ENCODE measurements at regions not wholly inside any gene's neighbourhood (a gene's known extent, or its start where the extent isn't known, plus 50 kb on each side); places are given as distances from the start of the nearest gene placed in this dataset.

GRCh38 chr20:12453711-12454110 lies 536.0 kb downstream of the BTBD3 start:
- TF ChIP-seq POLR2AphosphoS5 (IDR thresholded peaks at IDR 0.05; ENCODE audit: low read depth), result no peak
- no peak for TF ChIP-seq CTCF (IDR thresholded peaks at IDR 0.05; ENCODE audit: insufficient read depth, low read length)
- no peak for TF ChIP-seq REST (IDR thresholded peaks at IDR 0.05; ENCODE audit: insufficient replicate concordance, low read depth)
- no peak for TF ChIP-seq SPI1 (IDR thresholded peaks at IDR 0.05; ENCODE audit: borderline replicate concordance, low read depth)

Measured in HL-60 (cell line).